Liver (tissue), 8 donors: ENCODE measurements at regions not wholly inside any gene's neighbourhood (a gene's known extent, or its start where the extent isn't known, plus 50 kb on each side); places are given as distances from the start of the nearest gene placed in this dataset.

ENCODE experiments used
- DNase-seq: peaks from one replicate; pipeline ENCODE4 v3.0.0-alpha.2; 2017; ENCODE audit warnings: low spot score
- H3K27ac ChIP-seq, 2 donors: one replicate each; pipeline ENCODE4 v1.7.0; 2013; ENCODE audit warnings: inconsistent platforms in 2 of 2, low read length in 2 of 2, control low read depth in 1 of 2, low read depth in 1 of 2, mild to moderate bottlenecking in 1 of 2
- H3K27me3 ChIP-seq, 4 donors: one replicate each; pipeline versions ENCODE4 v1.6.1 to v1.7.0; 2013; ENCODE audit warnings: low read length in 3 of 4, inconsistent platforms in 1 of 4, mild to moderate bottlenecking in 1 of 4, moderate library complexity in 1 of 4; ENCODE audit not compliant: control insufficient read depth in 4 of 4, insufficient read depth in 4 of 4
- H3K36me3 ChIP-seq, 4 donors: one replicate each; pipeline versions ENCODE4 v1.6.1 to v1.7.0; 2013; ENCODE audit warnings: low read length in 3 of 4, mild to moderate bottlenecking in 3 of 4, low read depth in 1 of 4, moderate library complexity in 1 of 4; ENCODE audit not compliant: control insufficient read depth in 4 of 4, insufficient read depth in 3 of 4
- H3K4me1 ChIP-seq, 4 donors: one replicate each; pipeline versions ENCODE4 v1.6.1 to v1.7.0; 2013; ENCODE audit warnings: low read length in 3 of 4, mild to moderate bottlenecking in 3 of 4, moderate library complexity in 1 of 4; ENCODE audit not compliant: control insufficient read depth in 4 of 4, insufficient read depth in 4 of 4
- H3K4me3 ChIP-seq, 3 donors: one replicate each; pipeline versions ENCODE4 v1.6.1 to v1.7.0; 2013; ENCODE audit warnings: low read length in 3 of 3, control low read depth in 1 of 3, low read depth in 1 of 3, mild to moderate bottlenecking in 1 of 3
- H3K9ac ChIP-seq, 2 donors: one replicate each; pipeline ENCODE4 v1.7.0; 2013; ENCODE audit warnings: low read length in 2 of 2, mild to moderate bottlenecking in 2 of 2, moderate library complexity in 2 of 2, control low read depth in 1 of 2, low read depth in 1 of 2
- H3K9me3 ChIP-seq, 4 donors: one replicate each; pipeline versions ENCODE4 v1.6.1 to v1.7.0; 2013; ENCODE audit warnings: low read length in 3 of 4; ENCODE audit not compliant: control insufficient read depth in 4 of 4
- EGR1 ChIP-seq, 2 donors: IDR thresholded peaks; 2 replicates each; pipeline ENCODE4 v1.6.1; 2016 to 2018; ENCODE audit warnings: antibody characterized with exemption in 2 of 2, low read depth in 2 of 2
- FOXA1 ChIP-seq: IDR thresholded peaks from 2 replicates; pipeline ENCODE4 v1.6.1; 2016; ENCODE audit warnings: antibody characterized with exemption
- FOXA2 ChIP-seq: IDR thresholded peaks from 2 replicates; pipeline ENCODE4 v1.6.1; 2016; ENCODE audit warnings: antibody characterized with exemption
- GABPA ChIP-seq, 2 donors: IDR thresholded peaks in 1 of 2; conservative IDR thresholded peaks in 1 of 2; 2 replicates each; pipeline ENCODE4 v1.6.1; 2016; ENCODE audit warnings: antibody characterized with exemption in 2 of 2, mild to moderate bottlenecking in 1 of 2, moderate library complexity in 1 of 2
- HNF4A ChIP-seq, 2 donors: conservative IDR thresholded peaks; 2 replicates each; pipeline ENCODE4 v1.6.1; 2016; ENCODE audit warnings: antibody characterized with exemption in 2 of 2, mild to moderate bottlenecking in 2 of 2
- HNF4G ChIP-seq: IDR thresholded peaks from 2 replicates; pipeline ENCODE4 v1.6.1; 2016; ENCODE audit warnings: antibody characterized with exemption
- JUND ChIP-seq, 2 donors: IDR thresholded peaks; 2 replicates each; pipeline ENCODE4 v1.6.1; 2016; ENCODE audit warnings: antibody characterized with exemption in 2 of 2
- NR2F2 ChIP-seq: IDR thresholded peaks from 2 replicates; pipeline ENCODE4 v1.6.1; 2016; ENCODE audit warnings: antibody characterized with exemption
- RAD21 ChIP-seq, 2 donors: IDR thresholded peaks; 2 replicates each; pipeline ENCODE4 v1.6.1; 2016; ENCODE audit warnings: antibody characterized with exemption in 2 of 2, mild to moderate bottlenecking in 2 of 2
- RXRA ChIP-seq, 2 donors: IDR thresholded peaks; 2 replicates each; pipeline ENCODE4 v1.6.1; 2017 to 2018; ENCODE audit warnings: antibody characterized with exemption in 2 of 2, mild to moderate bottlenecking in 1 of 2
- SP1 ChIP-seq: IDR thresholded peaks from 2 replicates; pipeline ENCODE4 v1.6.1; 2018; ENCODE audit warnings: antibody characterized with exemption, mild to moderate bottlenecking
- YY1 ChIP-seq: IDR thresholded peaks from 2 replicates; pipeline ENCODE4 v1.6.1; 2016; ENCODE audit warnings: antibody characterized with exemption, mild to moderate bottlenecking
- WGBS: extraction: QIAGEN DNeasy Blood & Tissue Kit; methylation state at CpG from one replicate; pipeline ENCODE4 v1.1.7; 2013; 5-methylcytosine and 5-hydroxymethylcytosine counted together
- TF ChIP-seq, protein P1 (sequence below): IDR thresholded peaks from 2 replicates; pipeline ENCODE4 v1.6.1; 2016; ENCODE audit warnings: antibody characterized with exemption
- TF ChIP-seq, protein P2 (sequence below): IDR thresholded peaks from 2 replicates; pipeline ENCODE4 v1.6.1; 2016; ENCODE audit warnings: antibody characterized with exemption
- TF ChIP-seq, protein P3 (sequence below): IDR thresholded peaks from 2 replicates; pipeline ENCODE4 v1.6.1; 2016; ENCODE audit warnings: antibody characterized with exemption
- TF ChIP-seq, protein P4 (sequence below): fragments of 150-350 bp; IDR thresholded peaks from 2 replicates; pipeline ENCODE4 v1.5.1; 2017; ENCODE audit warnings: improper control_type of control experiment, low read depth, low read length; ENCODE audit not compliant: missing input control
- TF ChIP-seq, protein P5 (sequence below): IDR thresholded peaks from 2 replicates; pipeline ENCODE4 v1.6.1; 2016; ENCODE audit warnings: antibody characterized with exemption, mild to moderate bottlenecking
- donor health status: healthy.
- donor health status: healthy.
- donor health status: healthy.
- donor health status: healthy.
- donor health status: healthy.

DNA sequence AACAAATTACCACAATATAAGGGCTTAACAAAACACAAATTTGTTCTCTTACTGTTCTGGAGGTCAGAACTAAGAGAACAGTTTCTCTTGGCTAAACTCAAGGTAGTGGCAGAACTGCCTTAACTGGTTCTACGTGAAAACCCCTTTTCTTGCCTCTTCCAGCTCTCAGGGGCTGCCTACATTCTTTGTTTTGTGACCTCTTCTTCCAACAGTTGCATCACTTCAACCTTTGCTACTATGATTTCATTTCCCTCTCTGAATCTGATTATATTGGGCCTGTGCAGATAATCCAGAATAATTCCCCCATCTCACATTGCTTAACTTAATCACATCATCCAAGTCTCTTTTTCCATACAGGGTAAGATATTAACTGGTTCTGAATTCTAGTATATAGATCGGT lies 624.6 kb downstream of the ZPLD1 start:
- no peak for DNase-seq
- Histone ChIP-seq H3K36me3 (no peaks in the 10 kb centered on the region), H3K9ac (no peak overlapping the region), H3K27ac (no peak overlapping the region), H3K9me3 (no peaks in the 10 kb centered on the region), H3K27me3 (no peaks in the 10 kb centered on the region), H3K4me3 (no peak overlapping the region), H3K4me1 (no peaks in the 10 kb centered on the region)
- TF ChIP-seq HNF4A (conservative IDR thresholded peaks at IDR 0.05) (peak; percentile 66 to 73), JUND (IDR thresholded peaks at IDR 0.05) (peak; percentile 24 to 53), YY1 (no peak), SP1 (peak; percentile 40), EGR1 (IDR thresholded peaks at IDR 0.05; ENCODE audit: low read depth in 2 of 2) (no peak), RAD21 (IDR thresholded peaks at IDR 0.05) (peak; percentile 9 to 19)
- 39% methylated on average over 2 of the region's 2 CpGs for WGBS

DNA sequence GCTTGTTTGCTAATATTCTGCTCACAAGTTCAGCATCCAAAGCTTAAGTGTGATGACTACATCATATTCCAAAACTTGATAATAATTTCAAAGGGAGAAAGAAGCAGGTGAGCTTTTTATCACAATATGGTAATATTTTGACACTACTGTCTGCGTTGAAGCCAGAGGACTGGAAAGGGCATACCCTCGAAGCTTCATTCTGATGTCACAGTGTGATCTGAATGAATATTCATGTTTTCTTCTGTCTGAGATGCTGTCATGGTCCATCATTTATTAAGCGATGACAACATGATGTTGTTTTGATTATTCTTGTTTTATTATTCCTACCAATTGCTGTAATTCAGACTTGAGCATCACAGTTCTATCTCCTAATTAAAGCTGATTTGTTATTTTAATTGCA lies 625.4 kb downstream of the ZPLD1 start:
- H3K27me3 ChIP-seq: no peaks in the 10 kb centered on the region
- H3K9ac ChIP-seq: no peak overlapping the region
- TF ChIP-seq RXRA (IDR thresholded peaks at IDR 0.05): no peak
- TF ChIP-seq, protein P1, sequence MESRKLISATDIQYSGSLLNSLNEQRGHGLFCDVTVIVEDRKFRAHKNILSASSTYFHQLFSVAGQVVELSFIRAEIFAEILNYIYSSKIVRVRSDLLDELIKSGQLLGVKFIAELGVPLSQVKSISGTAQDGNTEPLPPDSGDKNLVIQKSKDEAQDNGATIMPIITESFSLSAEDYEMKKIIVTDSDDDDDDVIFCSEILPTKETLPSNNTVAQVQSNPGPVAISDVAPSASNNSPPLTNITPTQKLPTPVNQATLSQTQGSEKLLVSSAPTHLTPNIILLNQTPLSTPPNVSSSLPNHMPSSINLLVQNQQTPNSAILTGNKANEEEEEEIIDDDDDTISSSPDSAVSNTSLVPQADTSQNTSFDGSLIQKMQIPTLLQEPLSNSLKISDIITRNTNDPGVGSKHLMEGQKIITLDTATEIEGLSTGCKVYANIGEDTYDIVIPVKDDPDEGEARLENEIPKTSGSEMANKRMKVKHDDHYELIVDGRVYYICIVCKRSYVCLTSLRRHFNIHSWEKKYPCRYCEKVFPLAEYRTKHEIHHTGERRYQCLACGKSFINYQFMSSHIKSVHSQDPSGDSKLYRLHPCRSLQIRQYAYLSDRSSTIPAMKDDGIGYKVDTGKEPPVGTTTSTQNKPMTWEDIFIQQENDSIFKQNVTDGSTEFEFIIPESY: no peak
- no peak for TF ChIP-seq FOXA1
- no peak for TF ChIP-seq EGR1 (IDR thresholded peaks at IDR 0.05; ENCODE audit: low read depth in 2 of 2)
- DNase-seq: no peak
- no peaks in the 10 kb centered on the region for H3K9me3 ChIP-seq
- H3K36me3 ChIP-seq: no peaks in the 10 kb centered on the region
- H3K4me3 ChIP-seq: no peak overlapping the region
- 88% methylated on average over 3 of the region's 3 CpGs for WGBS
- no peaks in the 10 kb centered on the region for H3K4me1 ChIP-seq
- H3K27ac ChIP-seq: no peak overlapping the region

DNA sequence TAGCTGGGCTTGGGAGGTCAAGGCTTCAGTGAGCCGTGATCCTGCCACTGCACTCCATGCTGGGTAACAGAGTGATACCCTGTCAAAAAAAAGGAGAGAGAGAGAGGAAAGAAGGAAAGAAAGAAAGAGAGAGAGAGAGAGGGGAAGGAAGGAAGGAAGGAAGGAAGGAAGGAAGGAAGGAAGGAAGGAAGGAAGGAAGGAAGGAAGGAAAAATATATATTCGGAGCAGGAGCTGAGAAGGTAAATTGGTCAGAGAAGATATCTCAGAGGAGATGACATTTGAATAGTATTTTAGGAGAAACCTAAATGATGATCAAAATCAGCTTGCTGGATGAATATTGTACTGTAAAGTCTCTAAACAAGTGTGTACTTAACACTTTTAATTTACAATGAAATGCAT lies 633.1 kb downstream of the ZPLD1 start:
- no peak overlapping the region for H3K9ac ChIP-seq
- no peak for DNase-seq
- no peaks in the 10 kb centered on the region for H3K9me3 ChIP-seq
- no peaks in the 10 kb centered on the region for H3K4me1 ChIP-seq
- H3K4me3 ChIP-seq: no peak overlapping the region
- 88% methylated on average over 2 of the region's 2 CpGs for WGBS
- H3K27me3 ChIP-seq: no peaks in the 10 kb centered on the region
- no peaks in the 10 kb centered on the region for H3K36me3 ChIP-seq
- TF ChIP-seq FOXA1: no peak
- no peak for TF ChIP-seq GABPA (IDR thresholded peaks at IDR 0.05 in 1 of 2, conservative IDR thresholded peaks at IDR 0.05 in 1 of 2)
- no peak for TF ChIP-seq FOXA2
- TF ChIP-seq, protein P1: no peak
- TF ChIP-seq NR2F2: no peak
- no peak for TF ChIP-seq HNF4G
- TF ChIP-seq, protein P2, sequence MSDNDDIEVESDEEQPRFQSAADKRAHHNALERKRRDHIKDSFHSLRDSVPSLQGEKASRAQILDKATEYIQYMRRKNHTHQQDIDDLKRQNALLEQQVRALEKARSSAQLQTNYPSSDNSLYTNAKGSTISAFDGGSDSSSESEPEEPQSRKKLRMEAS: no peak
- no peak for TF ChIP-seq HNF4A (conservative IDR thresholded peaks at IDR 0.05)
- no peak for TF ChIP-seq RXRA (IDR thresholded peaks at IDR 0.05)
- TF ChIP-seq YY1: no peak
- TF ChIP-seq RAD21 (IDR thresholded peaks at IDR 0.05): no peak
- TF ChIP-seq, protein P3, sequence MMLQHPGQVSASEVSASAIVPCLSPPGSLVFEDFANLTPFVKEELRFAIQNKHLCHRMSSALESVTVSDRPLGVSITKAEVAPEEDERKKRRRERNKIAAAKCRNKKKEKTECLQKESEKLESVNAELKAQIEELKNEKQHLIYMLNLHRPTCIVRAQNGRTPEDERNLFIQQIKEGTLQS: no peak
- TF ChIP-seq, protein P4, sequence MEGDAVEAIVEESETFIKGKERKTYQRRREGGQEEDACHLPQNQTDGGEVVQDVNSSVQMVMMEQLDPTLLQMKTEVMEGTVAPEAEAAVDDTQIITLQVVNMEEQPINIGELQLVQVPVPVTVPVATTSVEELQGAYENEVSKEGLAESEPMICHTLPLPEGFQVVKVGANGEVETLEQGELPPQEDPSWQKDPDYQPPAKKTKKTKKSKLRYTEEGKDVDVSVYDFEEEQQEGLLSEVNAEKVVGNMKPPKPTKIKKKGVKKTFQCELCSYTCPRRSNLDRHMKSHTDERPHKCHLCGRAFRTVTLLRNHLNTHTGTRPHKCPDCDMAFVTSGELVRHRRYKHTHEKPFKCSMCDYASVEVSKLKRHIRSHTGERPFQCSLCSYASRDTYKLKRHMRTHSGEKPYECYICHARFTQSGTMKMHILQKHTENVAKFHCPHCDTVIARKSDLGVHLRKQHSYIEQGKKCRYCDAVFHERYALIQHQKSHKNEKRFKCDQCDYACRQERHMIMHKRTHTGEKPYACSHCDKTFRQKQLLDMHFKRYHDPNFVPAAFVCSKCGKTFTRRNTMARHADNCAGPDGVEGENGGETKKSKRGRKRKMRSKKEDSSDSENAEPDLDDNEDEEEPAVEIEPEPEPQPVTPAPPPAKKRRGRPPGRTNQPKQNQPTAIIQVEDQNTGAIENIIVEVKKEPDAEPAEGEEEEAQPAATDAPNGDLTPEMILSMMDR: no peak
- TF ChIP-seq EGR1 (IDR thresholded peaks at IDR 0.05; ENCODE audit: low read depth in 2 of 2): no peak
- no peak for TF ChIP-seq SP1
- TF ChIP-seq, protein P5, sequence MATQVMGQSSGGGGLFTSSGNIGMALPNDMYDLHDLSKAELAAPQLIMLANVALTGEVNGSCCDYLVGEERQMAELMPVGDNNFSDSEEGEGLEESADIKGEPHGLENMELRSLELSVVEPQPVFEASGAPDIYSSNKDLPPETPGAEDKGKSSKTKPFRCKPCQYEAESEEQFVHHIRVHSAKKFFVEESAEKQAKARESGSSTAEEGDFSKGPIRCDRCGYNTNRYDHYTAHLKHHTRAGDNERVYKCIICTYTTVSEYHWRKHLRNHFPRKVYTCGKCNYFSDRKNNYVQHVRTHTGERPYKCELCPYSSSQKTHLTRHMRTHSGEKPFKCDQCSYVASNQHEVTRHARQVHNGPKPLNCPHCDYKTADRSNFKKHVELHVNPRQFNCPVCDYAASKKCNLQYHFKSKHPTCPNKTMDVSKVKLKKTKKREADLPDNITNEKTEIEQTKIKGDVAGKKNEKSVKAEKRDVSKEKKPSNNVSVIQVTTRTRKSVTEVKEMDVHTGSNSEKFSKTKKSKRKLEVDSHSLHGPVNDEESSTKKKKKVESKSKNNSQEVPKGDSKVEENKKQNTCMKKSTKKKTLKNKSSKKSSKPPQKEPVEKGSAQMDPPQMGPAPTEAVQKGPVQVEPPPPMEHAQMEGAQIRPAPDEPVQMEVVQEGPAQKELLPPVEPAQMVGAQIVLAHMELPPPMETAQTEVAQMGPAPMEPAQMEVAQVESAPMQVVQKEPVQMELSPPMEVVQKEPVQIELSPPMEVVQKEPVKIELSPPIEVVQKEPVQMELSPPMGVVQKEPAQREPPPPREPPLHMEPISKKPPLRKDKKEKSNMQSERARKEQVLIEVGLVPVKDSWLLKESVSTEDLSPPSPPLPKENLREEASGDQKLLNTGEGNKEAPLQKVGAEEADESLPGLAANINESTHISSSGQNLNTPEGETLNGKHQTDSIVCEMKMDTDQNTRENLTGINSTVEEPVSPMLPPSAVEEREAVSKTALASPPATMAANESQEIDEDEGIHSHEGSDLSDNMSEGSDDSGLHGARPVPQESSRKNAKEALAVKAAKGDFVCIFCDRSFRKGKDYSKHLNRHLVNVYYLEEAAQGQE: no peak
- no peak for TF ChIP-seq JUND (IDR thresholded peaks at IDR 0.05)
- no peak overlapping the region for H3K27ac ChIP-seq
